GM12878 (cell line): ENCODE measurements at regions not wholly inside any gene's neighbourhood (a gene's known extent, or its start where the extent isn't known, plus 50 kb on each side); places are given as distances from the start of the nearest gene placed in this dataset.

Experiments used
- CUX1 ChIP-seq: IDR thresholded peaks from 2 replicates; pipeline ENCODE4 v1.6.1; 2012; ENCODE audit warnings: improper control_type of control experiment, low read depth, low read length; ENCODE audit not compliant: insufficient replicate concordance
- ESRRA ChIP-seq: IDR thresholded peaks from 2 replicates; pipeline ENCODE4 v1.6.1; 2012; ENCODE audit warnings: mild to moderate bottlenecking, low read length, improper control_type of control experiment
- ZBTB11 ChIP-seq: fragments of 450-650 bp; formaldehyde crosslinking; IDR thresholded peaks from 2 replicates; pipeline ENCODE4 v1.5.0; 2022; ENCODE audit warnings: mild to moderate bottlenecking, missing genetic modification characterization

- no peak for TF ChIP-seq CUX1
- no peak for TF ChIP-seq ESRRA
- TF ChIP-seq ZBTB11: no peak
Measured at GRCh38 chr4:64747919-64748715, 338.9 kb upstream of the TECRL start (continued).
